ENCODE measurements at regions not wholly inside any gene's neighbourhood (a gene's known extent, or its start where the extent isn't known, plus 50 kb on each side); places are given as distances from the start of the nearest gene placed in this dataset.
"Not testable (repeated sequence)": the region's sequence is repeated elsewhere in the genome, so short reads cannot be mapped to it uniquely, and the experiment has no call there.

DNA sequence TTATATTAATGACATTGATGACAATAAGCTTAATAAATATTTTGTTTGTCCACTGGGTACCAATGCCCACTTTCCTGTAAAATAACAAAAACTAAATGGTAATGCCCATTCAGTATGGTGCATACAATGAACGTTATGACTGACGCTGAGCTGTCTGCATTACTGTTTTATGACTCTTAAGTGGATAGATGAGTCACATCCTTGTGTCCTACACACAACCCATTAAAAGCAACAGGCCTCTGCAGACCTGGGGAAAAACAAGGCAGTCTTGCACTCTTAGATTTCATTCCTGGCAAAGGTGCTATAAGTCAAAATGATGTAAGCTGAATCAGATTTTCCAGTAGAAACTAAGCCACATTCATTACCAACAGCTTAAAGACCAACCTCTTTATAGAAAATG is 176.3 kb upstream of the TMEM45B start:
- DNase-seq = no peak

DNA sequence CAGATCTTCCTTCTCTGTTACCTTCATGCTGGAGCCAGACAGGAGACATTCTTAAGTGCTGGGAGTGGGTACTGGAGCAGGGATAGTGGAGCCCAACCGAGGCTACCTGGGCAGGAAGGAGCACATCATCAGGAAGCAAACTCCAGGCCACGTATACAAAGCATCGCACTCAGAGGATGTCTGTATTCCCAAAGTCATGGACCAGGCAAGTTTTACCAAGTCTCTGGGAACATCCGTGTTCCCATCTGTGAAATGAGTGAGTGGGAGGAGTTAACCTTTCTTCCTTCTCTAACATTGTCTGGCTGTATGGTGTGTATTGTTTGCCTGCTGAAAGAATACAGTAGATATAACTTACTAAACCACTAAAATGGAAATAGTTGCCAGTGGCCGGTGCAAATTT is 175.0 kb upstream of the TMEM45B start:
- no peak for DNase-seq

DNA sequence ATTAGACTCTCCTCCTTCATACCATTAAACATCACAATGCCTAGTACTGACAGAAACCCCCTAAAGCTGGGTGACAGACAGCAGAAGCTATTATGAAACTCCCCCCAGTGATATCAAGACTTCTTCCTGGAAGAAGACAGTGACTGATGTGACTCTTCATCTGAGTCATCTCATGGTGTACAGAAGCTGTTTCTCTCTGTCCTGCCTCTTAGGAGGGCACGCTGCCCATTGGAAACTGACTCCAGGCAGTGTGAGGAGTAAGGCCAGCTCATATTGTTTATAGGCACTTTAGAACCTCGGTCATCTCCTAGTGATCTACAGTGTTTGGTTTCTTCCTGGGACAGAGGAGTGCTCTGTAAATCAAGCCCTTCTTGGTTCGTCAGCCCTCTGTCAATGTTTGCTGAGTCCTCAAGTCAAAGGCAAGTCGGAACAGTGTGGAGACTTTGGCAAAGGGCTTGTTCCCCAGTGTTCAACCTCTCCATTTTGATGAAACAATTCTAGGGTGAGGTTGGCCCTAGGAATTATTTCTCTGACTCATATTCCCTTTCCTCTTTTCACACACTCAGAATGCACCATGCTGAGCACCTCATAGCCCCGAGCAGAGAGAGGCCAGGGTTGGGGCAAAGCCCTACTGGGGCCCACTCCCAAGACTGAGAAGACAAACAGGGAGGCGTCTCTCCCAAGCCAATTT is 172.5 kb upstream of the TMEM45B start:
- DNase-seq = no peak

DNA sequence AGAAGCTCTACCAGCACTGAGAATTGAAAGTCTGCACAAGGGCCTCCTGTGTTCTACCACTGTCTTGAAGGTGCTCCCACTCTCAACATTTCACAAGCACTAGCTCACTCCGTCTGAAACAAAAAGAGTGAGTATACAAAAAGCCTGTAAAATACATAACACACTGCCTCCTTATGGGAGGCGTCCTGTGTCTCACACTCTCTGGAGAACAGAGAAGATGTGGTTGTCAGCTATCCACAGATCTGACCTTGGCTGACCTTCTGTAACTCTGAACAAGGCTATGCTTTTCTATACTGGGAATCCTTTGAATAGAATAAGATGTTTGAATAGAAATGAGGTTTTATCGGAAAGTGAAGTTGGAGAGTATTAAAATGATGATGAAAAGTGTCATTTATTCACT is 171.3 kb upstream of the TMEM45B start:
- no peak for DNase-seq

DNA sequence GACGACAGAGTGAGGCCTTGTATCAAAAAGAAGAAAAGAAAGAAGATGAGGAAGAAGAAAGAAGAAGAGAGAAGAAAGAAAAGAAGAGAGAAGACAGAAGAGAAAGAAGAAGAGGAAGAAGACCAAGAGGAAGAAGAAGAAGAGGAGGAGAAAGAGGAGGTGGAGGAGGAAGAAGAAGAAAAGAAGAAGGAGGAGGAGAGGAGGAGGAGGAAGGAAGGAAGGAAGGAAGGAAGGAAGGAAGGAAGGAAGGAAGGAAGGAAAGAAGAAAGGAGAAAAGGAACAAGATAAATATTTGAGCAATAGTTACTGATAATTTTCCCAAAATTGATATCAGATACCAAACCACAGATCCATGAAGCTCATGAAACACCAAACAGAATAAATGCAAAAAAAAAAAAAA is 169.7 kb upstream of the TMEM45B start:
- DNase-seq = no peak

DNA sequence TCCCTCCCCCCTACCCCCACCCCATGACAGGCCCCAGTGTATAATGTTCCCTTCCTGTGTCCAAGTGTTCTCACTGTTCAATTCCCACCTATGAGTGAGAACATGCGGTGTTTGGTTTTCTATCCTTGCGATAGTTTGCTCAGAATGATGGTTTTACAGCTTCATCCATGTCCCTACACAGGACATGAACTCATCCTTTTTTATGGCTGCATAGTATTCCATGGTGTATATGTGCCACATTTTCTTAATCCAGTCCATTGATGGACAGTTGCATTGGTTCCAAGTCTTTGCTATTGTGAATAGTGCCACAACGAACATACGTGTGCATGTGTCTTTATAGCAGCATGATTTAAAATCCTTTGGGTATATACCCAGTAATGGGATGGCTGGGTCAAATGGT is 165.6 kb upstream of the TMEM45B start:
- DNase-seq = not testable (repeated sequence)

DNA sequence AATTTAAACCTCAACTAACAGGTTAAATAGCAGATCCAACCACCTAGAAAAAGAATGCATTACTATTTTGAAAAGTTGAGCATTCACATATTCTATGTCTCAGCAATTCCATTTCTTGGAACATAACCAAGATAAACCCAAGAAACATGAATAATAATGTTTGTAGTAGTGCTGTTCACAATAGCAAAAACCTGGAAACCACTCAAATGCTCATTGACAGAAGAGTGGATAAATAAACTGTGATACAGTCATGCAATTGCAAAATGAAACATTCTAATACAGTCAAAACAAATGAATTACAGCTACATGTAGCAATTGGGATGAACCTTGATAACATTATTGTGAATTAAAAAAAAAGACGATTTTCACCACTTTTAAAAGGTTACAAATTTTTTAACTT is 162.8 kb upstream of the TMEM45B start:
- no peak for DNase-seq

DNA sequence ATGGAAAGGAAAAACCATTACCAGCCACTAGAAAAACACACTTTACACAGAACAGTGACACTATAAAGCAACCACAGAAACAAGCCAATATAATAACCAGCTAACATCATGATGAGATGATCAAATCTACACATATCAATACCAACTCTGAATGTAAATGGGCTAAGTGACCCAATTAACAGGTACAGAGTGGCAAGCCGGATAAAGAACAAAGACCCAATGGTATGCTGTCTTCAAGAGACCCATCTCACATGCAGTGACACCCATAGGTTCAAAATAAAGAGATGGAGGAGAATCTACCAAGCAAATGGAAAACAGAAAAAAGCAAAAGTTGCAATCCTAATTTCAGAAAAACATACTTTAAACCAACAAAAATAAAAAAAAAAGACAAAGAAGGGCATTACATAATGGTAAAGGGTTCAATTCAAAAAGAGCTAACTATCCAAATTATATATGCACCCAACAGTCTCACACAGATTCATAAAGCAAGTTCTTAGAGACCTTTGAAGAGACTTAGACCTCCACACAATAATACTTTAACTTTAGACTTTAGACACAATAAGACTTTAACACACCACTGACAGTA is 160.3 kb upstream of the TMEM45B start:
- no peak for DNase-seq

DNA sequence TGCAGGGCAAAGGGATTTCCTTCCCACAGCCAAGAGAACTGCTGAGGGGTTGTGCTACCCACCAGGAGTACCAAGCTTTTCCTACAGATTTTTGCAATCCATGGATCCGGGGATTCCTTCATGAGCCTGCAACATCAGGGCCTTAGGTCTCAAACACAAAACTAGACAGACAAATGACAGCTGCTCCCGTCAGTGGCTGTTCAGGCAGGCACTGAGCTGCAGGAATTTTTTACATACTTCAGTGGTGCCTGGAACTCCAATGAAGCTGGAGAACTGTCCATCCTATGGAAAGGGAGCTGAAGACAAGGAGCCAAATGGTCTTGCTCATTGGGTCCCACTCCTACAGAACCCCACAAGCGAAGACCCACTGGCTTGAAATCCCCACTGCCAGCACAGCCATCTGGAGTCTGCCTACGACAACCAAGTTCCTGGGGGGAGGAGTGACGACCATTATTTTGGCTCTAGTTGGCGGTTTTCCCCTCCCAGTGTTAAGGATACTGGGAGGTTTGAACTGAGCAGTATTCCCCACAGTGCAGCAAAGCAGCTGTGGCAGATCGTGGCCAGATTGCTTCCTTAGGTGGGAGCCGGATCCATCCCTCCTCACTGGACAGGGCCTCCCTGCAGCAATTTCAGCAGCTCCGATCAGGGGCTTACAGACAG is 157.7 kb upstream of the TMEM45B start:
- DNase-seq = no peak

DNA sequence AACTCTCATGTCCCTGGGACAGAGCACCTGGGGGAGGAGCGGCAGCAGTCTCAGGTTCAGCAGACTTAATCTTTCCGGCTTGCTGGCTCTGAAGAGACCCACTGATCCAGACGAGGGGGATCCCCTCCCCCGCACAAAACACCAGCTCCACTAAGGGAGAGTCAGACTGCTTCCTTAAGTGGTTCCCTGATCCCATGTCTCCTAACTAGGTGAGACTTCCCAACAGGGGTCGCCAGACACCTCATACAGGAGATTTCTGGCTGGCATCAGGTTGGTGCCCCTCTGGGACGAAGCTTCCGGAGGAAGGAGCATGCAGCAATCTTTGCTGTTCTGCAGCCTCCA is 157.2 kb upstream of the TMEM45B start:
- DNase-seq = no peak

DNA sequence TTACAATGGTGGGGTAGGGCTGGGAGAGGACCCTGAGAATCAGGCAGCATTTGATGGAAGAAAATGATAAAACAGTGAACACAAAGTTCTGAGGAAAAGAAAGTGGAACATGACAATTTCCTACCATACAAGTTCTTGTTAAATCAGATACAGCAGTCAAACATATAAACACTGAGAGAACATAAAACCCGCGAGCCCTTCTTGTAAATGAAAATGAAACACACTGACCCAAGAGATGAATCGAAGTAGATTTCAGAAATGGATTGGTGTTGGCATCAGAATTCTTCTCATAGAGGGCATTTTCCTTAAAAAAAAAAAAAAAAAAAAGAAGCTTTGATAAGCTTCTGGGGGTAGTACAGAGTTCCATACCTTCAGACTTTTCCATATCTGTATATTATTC is 134.7 kb upstream of the TMEM45B start:
- DNase-seq = no peak

DNA sequence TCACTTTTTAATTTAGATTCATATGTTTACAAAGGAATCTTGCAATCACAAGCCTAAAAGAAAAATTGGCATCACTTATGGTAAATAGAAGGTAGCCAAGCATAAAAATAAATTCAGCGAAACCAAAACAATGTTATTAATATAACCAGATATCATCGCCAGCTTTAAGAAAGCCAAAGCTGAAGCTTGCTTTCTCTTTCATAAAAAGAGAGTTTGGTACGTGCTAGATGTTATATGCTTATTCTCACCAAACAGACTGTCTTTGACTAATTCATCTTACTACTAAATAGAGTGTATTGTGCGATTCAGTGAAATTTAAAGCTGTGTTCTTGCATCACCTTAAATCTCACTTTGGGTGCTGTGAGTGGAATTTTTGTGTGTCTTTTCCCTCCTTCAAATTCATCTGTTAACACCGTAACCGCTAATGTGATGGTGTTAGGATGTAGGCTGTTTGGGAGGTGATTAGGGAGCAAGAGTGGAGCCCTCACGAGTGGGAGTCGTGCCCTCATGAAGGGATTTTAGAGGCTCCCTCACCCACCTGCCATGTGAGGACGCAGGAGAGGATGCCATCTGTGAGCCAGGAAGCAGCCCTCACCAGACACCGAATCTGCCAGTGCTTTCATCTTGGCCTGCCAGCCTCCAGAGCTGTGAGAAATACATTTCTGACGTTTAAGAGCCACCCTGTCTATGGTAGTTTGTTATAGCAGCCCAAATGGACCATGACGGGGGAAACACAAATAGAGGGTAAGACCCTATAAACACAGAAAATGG is 134.1 kb upstream of the TMEM45B start:
- no peak for DNase-seq

DNA sequence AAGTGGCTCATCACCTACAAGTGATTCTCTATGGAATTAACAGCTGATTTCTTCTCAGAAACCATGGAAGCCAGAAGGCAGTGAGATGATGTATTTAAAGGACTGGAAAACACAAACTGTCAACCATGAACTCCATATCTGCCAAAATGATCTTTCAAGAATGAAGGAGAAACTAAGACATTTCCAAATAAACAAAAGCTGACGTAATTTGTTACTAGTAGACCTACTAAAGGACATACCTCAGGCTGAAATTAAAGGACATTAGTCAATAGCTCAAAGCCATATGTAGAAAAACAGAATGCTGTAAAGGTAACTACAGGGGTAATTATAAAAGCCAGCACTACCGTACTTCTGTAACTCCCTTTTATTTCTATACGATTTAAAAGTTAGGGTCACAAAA is 129.4 kb upstream of the TMEM45B start:
- no peak for DNase-seq

DNA sequence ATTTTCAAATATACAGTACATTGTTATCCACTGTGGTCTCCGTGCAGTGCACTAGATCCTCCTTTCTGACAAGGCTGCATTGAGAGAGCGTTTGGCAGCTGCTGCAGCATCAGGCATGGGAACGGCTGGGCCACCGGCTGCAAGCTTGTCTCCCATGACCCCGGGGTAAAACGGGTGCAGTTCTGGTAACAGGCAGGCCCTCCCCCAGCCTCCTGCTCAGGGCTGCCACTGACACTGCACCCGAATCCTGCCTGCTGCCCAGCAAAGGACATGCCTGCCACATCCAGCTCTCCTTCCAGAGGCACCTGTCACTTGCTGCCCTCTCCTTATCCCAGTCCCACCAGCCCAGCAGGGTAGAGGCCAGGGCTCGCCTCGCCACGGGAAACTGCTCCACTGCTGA is 124.5 kb upstream of the TMEM45B start:
- DNase-seq = no peak

DNA sequence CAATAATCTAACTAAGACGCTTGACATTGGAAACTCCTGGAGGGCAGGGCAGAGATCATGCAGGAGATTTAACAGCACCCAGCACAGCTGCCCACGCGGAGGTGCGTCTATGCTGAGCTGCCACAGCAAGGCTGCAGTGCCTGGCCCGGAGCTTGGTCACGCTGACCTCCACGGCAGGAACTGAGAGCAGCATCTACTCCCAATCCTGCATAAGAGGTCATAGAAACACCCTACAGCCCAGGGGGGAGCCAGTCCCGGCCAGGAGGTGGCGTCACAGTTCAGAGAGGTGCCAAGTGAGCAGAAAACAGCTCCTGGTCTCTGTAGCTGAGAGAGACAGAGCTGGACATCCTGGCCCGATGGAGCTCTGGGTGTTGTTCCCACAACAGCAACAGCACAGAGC is 121.1 kb upstream of the TMEM45B start:
- no peak for DNase-seq

DNA sequence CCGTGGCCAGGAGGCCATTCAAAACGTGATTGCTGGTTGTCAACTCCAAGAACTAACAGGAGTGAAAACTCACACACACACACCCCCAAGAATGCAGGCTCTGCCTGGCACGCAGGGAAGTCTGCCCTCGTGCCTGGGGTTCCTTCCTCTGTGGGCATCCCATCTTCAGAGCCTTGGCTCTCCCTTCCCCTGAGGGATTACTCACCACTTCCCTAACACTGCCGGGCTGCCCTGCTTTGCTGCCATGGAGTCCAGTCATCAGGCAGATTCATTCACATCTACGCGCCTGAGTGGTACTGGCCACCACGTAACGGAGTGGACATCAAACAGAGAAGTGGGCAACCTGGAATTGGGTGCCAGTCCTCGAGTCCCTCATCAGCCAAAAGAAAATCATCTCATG is 120.7 kb upstream of the TMEM45B start:
- DNase-seq = no peak

DNA sequence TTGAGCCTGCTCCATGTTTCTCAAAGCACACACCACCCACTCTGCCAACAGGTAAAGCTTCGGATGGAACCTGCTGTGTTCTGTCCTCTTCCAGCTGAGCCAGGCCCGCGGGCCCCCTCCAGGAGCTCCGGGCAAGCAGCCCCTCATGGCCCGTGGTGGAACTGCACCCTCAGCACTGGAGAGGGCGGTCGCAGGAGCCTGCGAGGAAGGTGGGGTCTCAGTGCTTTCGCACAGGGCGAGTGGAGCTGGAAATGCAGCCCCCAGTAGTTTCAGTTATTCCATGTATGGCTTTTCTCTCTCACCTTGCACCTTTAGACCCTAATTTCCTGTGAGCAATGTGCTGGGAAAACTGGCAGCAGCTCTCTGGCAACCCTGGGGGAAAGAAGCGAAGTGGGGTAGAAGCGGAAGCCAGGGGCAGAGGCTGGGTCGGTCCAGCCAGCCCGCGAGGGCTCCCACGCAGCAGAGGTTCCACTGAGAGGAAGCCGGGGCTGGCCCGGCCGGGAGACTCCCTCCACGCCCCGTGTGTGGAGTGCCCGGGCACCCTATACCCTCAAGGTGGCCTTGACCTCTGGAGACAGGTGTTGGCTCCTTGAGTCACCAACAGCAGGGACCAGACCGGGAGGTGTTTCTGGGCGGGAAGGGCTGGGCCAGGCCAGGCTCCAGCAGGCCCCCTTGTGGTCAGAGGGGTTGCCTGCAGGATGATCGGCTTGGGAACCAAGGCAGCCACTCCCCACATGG is 119.9 kb upstream of the TMEM45B start:
- peak; percentile 22 for DNase-seq

DNA sequence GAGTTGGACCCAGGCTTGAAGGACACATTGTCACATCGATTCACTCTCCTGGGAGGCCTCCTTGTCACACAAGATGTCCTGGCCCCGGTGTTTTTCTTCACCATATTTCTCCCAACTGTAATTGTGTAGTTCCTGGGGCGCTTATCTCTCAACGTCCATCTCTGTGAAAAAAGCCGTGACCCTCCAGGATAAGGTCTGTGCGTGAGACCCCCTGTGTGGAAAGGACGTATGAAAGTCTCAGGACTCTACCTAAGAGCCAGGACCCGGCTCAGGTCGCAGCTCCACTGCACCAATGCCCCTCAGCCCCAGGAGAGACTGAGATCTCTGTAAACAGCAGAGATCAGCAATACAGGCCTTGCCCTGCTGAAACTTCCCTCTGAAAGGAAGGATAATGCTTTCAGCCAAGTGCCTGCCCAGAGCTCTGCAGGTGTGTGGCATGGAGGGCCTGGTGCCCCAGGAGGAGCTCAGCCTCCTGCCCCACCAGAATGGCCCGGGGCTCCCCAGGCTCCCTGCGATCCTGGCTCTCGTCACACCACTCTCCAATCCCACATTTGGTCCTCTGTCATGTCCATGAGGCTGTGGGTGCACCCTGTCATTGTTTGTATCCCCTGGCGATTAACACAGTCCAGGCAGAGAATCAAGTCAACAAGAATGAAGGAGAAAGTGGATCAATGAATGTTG is 119.2 kb upstream of the TMEM45B start:
- DNase-seq = no peak

DNA sequence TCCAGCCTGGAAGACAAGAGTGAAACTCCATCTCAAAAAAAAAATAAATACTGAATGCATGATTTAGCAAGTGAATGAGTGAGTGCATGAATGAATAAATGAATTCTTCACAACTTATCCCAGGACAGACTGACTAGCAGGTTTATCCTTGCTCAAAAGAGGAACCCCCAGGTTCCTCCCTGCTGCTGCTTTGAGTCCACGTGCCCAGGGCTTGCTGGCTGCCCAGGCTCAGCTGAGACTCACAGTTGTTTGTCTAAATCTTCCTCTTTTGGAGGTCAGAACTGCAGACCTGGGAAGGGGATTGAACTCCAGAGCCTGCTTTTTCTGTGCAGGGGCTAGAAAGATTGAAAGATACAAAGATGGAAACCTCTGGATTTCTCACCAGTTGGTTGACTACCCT is 117.4 kb upstream of the TMEM45B start:
- no peak for DNase-seq

DNA sequence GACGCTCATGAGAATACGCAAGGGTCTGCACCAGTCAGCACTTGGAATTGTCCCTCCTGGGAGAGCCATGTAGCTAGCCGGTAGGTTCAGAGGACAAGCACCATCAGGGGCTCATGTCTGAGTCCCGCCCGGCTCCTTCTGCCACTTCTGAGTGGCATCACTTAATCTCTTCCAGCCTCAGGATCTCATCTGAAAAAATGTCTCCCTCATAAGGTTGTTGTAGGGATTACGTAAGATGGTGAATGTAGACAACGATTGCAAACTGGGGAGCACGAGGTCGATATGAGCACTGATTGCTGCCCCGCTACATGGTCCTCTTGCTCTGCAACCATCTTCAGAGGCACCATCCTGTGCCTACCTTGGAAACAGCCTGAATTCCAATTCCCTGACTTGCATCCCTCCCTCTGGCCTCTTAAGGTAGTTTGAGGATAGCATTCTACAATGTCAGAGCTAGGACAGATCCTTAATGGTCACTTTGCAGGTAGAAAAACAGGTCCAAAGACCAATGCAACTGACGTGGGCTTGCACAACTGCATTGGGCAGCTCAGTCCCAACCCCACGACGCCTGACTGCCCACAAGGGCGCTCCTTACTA is 115.8 kb upstream of the TMEM45B start:
- no peak for DNase-seq

DNA sequence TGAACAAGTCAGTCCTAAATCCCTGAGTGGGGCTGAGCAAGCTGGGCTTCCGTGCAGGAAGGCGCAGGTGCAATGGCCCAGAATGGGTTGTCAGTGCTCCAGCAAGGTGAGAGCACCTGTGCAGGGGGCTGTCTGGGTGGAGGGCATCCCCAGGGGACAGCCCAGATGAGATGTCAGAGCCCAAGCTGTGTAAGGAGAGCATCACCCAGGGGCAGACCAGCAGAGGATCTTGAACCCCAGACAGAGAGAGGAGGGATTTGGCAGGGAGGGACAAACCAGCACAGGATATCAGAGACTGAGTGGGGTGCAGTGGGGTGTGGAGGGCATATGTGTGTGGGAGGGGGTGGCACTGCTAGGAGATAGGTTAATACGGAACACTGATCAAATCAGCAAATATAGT is 114.9 kb upstream of the TMEM45B start:
- DNase-seq = no peak

DNA sequence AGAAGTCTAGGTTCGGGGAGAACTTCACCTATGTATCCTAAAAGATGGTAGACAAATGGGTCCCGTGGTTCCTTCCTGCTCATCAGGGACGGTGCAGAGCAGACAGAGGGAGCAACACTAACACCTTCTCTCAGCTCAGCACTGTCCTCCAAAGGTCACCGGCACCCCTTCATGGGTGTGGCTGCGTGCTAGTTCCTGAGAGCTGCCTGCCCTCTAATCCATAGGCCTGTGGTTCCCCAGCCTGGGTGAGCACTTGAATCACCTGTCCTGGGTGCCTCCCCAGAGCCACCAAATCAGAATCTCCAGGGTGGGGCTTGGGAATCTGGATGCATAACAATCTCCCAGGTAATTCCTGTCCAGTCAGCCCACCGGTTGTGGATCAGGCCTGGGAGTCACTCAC is 113.9 kb upstream of the TMEM45B start:
- no peak for DNase-seq
